ENCODE measurements at regions not wholly inside any gene's neighbourhood (a gene's known extent, or its start where the extent isn't known, plus 50 kb on each side); places are given as distances from the start of the nearest gene placed in this dataset.

GRCh38 chr13:74205313-74205690, 71.1 kb upstream of the KLF12 start:
- Histone ChIP-seq H3K9me3 (ENCODE audit: control insufficient read depth, insufficient read depth, low read length) (no peaks in the 10 kb centered on the region), H3K36me3 (ENCODE audit: control insufficient read depth, insufficient read depth, low read length) (no peaks in the 10 kb centered on the region), H3K27me3 (ENCODE audit: control insufficient read depth, insufficient read depth, low read length) (no peaks in the 10 kb centered on the region), H3K4me1 (ENCODE audit: control insufficient read depth, insufficient read depth, low read length) (no peaks in the 10 kb centered on the region), H3K4me3 (ENCODE audit: low read length) (no peak overlapping the region), H3K27ac (ENCODE audit: low read length) (no peak overlapping the region)
- no peak for DNase-seq (ENCODE audit: low read depth, low spot score)
- no CpG with 5 or more reads among the region's 2 CpGs for WGBS (ENCODE audit: insufficient coverage, insufficient read length)

- H3K27me3 ChIP-seq (ENCODE audit: control insufficient read depth, insufficient read depth, low read length), result no peaks in the 10 kb centered on the region
- no peaks in the 10 kb centered on the region for H3K4me1 ChIP-seq (ENCODE audit: control insufficient read depth, insufficient read depth, low read length)
- no peaks in the 10 kb centered on the region for H3K9me3 ChIP-seq (ENCODE audit: control insufficient read depth, insufficient read depth, low read length)
- H3K4me3 ChIP-seq (ENCODE audit: low read length), result no peak overlapping the region
- DNase-seq (ENCODE audit: low read depth, low spot score), result no peak
- no peak overlapping the region for H3K27ac ChIP-seq (ENCODE audit: low read length)
- H3K36me3 ChIP-seq (ENCODE audit: control insufficient read depth, insufficient read depth, low read length), result no peaks in the 10 kb centered on the region
- no CpG with 5 or more reads among the region's 6 CpGs for WGBS (ENCODE audit: insufficient coverage, insufficient read length)
These were observed 70.6 kb upstream of the KLF12 start for GRCh38 chr13:74204602-74205312.

- WGBS (ENCODE audit: insufficient coverage, insufficient read length), result no CpG with 5 or more reads among the region's 1 CpG
- Histone ChIP-seq H3K4me3 (ENCODE audit: low read length) (no peak overlapping the region), H3K4me1 (ENCODE audit: control insufficient read depth, insufficient read depth, low read length) (0 out of 2 replicates have a peak, but pooled peaks cover 1% of the 10 kb centered on the region), H3K9me3 (ENCODE audit: control insufficient read depth, insufficient read depth, low read length) (no peaks in the 10 kb centered on the region), H3K36me3 (ENCODE audit: control insufficient read depth, insufficient read depth, low read length) (no peaks in the 10 kb centered on the region), H3K27ac (ENCODE audit: low read length) (no peak overlapping the region), H3K27me3 (ENCODE audit: control insufficient read depth, insufficient read depth, low read length) (no peaks in the 10 kb centered on the region)
- no peak for DNase-seq (ENCODE audit: low read depth, low spot score)
These were observed 69.4 kb upstream of the KLF12 start for GRCh38 chr13:74203576-74203975.

- WGBS (ENCODE audit: insufficient coverage, insufficient read length), result no CpG with 5 or more reads among the region's 1 CpG
- no peaks in the 10 kb centered on the region for H3K9me3 ChIP-seq (ENCODE audit: control insufficient read depth, insufficient read depth, low read length)
- no peak overlapping the region for H3K4me3 ChIP-seq (ENCODE audit: low read length)
- DNase-seq (ENCODE audit: low read depth, low spot score), result no peak
- H3K36me3 ChIP-seq (ENCODE audit: control insufficient read depth, insufficient read depth, low read length), result no peaks in the 10 kb centered on the region
- no peaks in the 10 kb centered on the region for H3K27me3 ChIP-seq (ENCODE audit: control insufficient read depth, insufficient read depth, low read length)
- no peak overlapping the region for H3K27ac ChIP-seq (ENCODE audit: low read length)
- 0 out of 2 replicates have a peak, but pooled peaks cover 1% of the 10 kb centered on the region for H3K4me1 ChIP-seq (ENCODE audit: control insufficient read depth, insufficient read depth, low read length)
These were observed 68.1 kb upstream of the KLF12 start for GRCh38 chr13:74202129-74202813.

- no peak overlapping the region for H3K27ac ChIP-seq (ENCODE audit: low read length)
- no peak for DNase-seq (ENCODE audit: low read depth, low spot score)
These were observed 67.3 kb upstream of the KLF12 start for GRCh38 chr13:74201530-74201929.

GRCh38 chr13:74200081-74200480, 65.9 kb upstream of the KLF12 start:
- no CpG with 5 or more reads among the region's 1 CpG for WGBS (ENCODE audit: insufficient coverage, insufficient read length)
- Histone ChIP-seq H3K4me3 (ENCODE audit: low read length) (no peak overlapping the region), H3K4me1 (ENCODE audit: control insufficient read depth, insufficient read depth, low read length) (0 out of 2 replicates have a peak, but pooled peaks cover 1% of the 10 kb centered on the region), H3K9me3 (ENCODE audit: control insufficient read depth, insufficient read depth, low read length) (no peaks in the 10 kb centered on the region), H3K36me3 (ENCODE audit: control insufficient read depth, insufficient read depth, low read length) (no peaks in the 10 kb centered on the region), H3K27ac (ENCODE audit: low read length) (no peak overlapping the region), H3K27me3 (ENCODE audit: control insufficient read depth, insufficient read depth, low read length) (no peaks in the 10 kb centered on the region)
- no peak for DNase-seq (ENCODE audit: low read depth, low spot score)

More at GRCh38 chr13:74201530-74201929, 67.3 kb upstream of the KLF12 start:
- Histone ChIP-seq H3K4me1 (ENCODE audit: control insufficient read depth, insufficient read depth, low read length) (0 out of 2 replicates have a peak, but pooled peaks cover 1% of the 10 kb centered on the region), H3K4me3 (ENCODE audit: low read length) (no peak overlapping the region), H3K9me3 (ENCODE audit: control insufficient read depth, insufficient read depth, low read length) (no peaks in the 10 kb centered on the region), H3K27me3 (ENCODE audit: control insufficient read depth, insufficient read depth, low read length) (no peaks in the 10 kb centered on the region), H3K36me3 (ENCODE audit: control insufficient read depth, insufficient read depth, low read length) (no peaks in the 10 kb centered on the region)
- WGBS (ENCODE audit: insufficient coverage, insufficient read length), result no CpG with 5 or more reads among the region's 1 CpG

- WGBS (ENCODE audit: insufficient coverage, insufficient read length), result no CpG with 5 or more reads among the region's 4 CpGs
- Histone ChIP-seq H3K27ac (ENCODE audit: low read length) (no peak overlapping the region), H3K4me1 (ENCODE audit: control insufficient read depth, insufficient read depth, low read length) (0 out of 2 replicates have a peak, but pooled peaks cover 1% of the 10 kb centered on the region), H3K9me3 (ENCODE audit: control insufficient read depth, insufficient read depth, low read length) (no peaks in the 10 kb centered on the region), H3K4me3 (ENCODE audit: low read length) (no peak overlapping the region), H3K36me3 (ENCODE audit: control insufficient read depth, insufficient read depth, low read length) (no peaks in the 10 kb centered on the region), H3K27me3 (ENCODE audit: control insufficient read depth, insufficient read depth, low read length) (no peaks in the 10 kb centered on the region)
- DNase-seq (ENCODE audit: low read depth, low spot score), result no peak
These were observed 63.6 kb upstream of the KLF12 start for GRCh38 chr13:74197677-74198429.

- Histone ChIP-seq H3K36me3 (ENCODE audit: control insufficient read depth, insufficient read depth, low read length) (no peaks in the 10 kb centered on the region), H3K4me1 (ENCODE audit: control insufficient read depth, insufficient read depth, low read length) (0 out of 2 replicates have a peak, but pooled peaks cover 1% of the 10 kb centered on the region), H3K27ac (ENCODE audit: low read length) (no peak overlapping the region), H3K4me3 (ENCODE audit: low read length) (no peak overlapping the region), H3K27me3 (ENCODE audit: control insufficient read depth, insufficient read depth, low read length) (no peaks in the 10 kb centered on the region), H3K9me3 (ENCODE audit: control insufficient read depth, insufficient read depth, low read length) (no peaks in the 10 kb centered on the region)
- DNase-seq (ENCODE audit: low read depth, low spot score), result no peak
- WGBS (ENCODE audit: insufficient coverage, insufficient read length), result no CpG with 5 or more reads among the region's 2 CpGs
These were observed 60.6 kb upstream of the KLF12 start for GRCh38 chr13:74194846-74195245.

GRCh38 chr13:74193391-74193790, 59.2 kb upstream of the KLF12 start:
- no CpG with 5 or more reads among the region's 1 CpG for WGBS (ENCODE audit: insufficient coverage, insufficient read length)
- no peak overlapping the region for H3K27ac ChIP-seq (ENCODE audit: low read length)
- no peaks in the 10 kb centered on the region for H3K27me3 ChIP-seq (ENCODE audit: control insufficient read depth, insufficient read depth, low read length)

GRCh38 chr13:74191410-74191809, 57.2 kb upstream of the KLF12 start:
- H3K9me3 ChIP-seq (ENCODE audit: control insufficient read depth, insufficient read depth, low read length), result no peaks in the 10 kb centered on the region
- no CpG with 5 or more reads among the region's 3 CpGs for WGBS (ENCODE audit: insufficient coverage, insufficient read length)
- H3K4me3 ChIP-seq (ENCODE audit: low read length), result no peak overlapping the region
- H3K4me1 ChIP-seq (ENCODE audit: control insufficient read depth, insufficient read depth, low read length), result no peaks in the 10 kb centered on the region
- no peaks in the 10 kb centered on the region for H3K27me3 ChIP-seq (ENCODE audit: control insufficient read depth, insufficient read depth, low read length)
- DNase-seq (ENCODE audit: low read depth, low spot score), result no peak
- no peak overlapping the region for H3K27ac ChIP-seq (ENCODE audit: low read length)
- no peaks in the 10 kb centered on the region for H3K36me3 ChIP-seq (ENCODE audit: control insufficient read depth, insufficient read depth, low read length)

More at GRCh38 chr13:74193391-74193790, 59.2 kb upstream of the KLF12 start:
- no peak overlapping the region for H3K4me3 ChIP-seq (ENCODE audit: low read length)
- no peaks in the 10 kb centered on the region for H3K36me3 ChIP-seq (ENCODE audit: control insufficient read depth, insufficient read depth, low read length)
- DNase-seq (ENCODE audit: low read depth, low spot score), result no peak
- H3K9me3 ChIP-seq (ENCODE audit: control insufficient read depth, insufficient read depth, low read length), result no peaks in the 10 kb centered on the region
- no peaks in the 10 kb centered on the region for H3K4me1 ChIP-seq (ENCODE audit: control insufficient read depth, insufficient read depth, low read length)

Data from iPS DF 6.9 (cell line).